ENCODE measurements at regions not wholly inside any gene's neighbourhood (a gene's known extent, or its start where the extent isn't known, plus 50 kb on each side); places are given as distances from the start of the nearest gene placed in this dataset.

DNA sequence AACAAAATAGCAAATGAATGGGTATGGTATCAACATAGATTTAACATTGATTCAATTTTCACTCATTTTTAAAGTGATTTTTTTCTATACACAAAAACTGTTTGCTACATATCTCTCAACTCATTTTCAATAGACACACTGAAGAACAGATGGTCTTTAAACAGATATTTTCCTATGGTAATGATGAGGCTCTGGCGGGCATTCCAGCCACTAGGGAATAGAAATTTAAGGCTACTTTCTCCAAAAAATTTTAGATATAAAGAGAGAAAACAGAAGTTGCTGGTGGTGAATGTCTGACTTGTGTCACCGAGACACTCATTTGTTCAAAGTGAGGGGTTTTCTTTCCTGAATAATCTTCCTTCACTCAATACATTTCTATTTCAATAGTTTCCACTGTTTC, 693.0 kb downstream of the ETS1 start:
- Histone ChIP-seq H3K9ac (ENCODE audit: low read depth, low read length) (no peak overlapping the region), H3K4me1 (ENCODE audit: insufficient read depth, low read length) (no peaks in the 10 kb centered on the region)

GRCh38 chr11:127890030-127890615, 697.2 kb downstream of the ETS1 start:
- Histone ChIP-seq H3K36me3 (ENCODE audit: insufficient read depth, low read length) (no peaks in the 10 kb centered on the region), H3K9me3 (ENCODE audit: control insufficient read depth, insufficient read depth, low read length) (no peaks in the 10 kb centered on the region), H3K4me1 (ENCODE audit: insufficient read depth, low read length) (no peaks in the 10 kb centered on the region), H3K9ac (ENCODE audit: low read depth, low read length) (no peak overlapping the region)

More for the DNA sequence above, 693.0 kb downstream of the ETS1 start:
- Histone ChIP-seq H3K9me3 (ENCODE audit: control insufficient read depth, insufficient read depth, low read length) (no peaks in the 10 kb centered on the region; the same call in 1 of the 2 replicates), H3K36me3 (ENCODE audit: insufficient read depth, low read length) (no peaks in the 10 kb centered on the region)

GRCh38 chr11:127888386-127888785, 699.0 kb downstream of the ETS1 start:
- Histone ChIP-seq H3K9ac (ENCODE audit: low read depth, low read length) (no peak overlapping the region), H3K9me3 (ENCODE audit: control insufficient read depth, insufficient read depth, low read length) (no peaks in the 10 kb centered on the region), H3K4me1 (ENCODE audit: insufficient read depth, low read length) (no peaks in the 10 kb centered on the region), H3K36me3 (ENCODE audit: insufficient read depth, low read length) (no peaks in the 10 kb centered on the region)

GRCh38 chr11:127875131-127875530, 712.2 kb downstream of the ETS1 start:
- H3K4me1 ChIP-seq (ENCODE audit: insufficient read depth, low read length) = no peaks in the 10 kb centered on the region
- no peak overlapping the region for H3K9ac ChIP-seq (ENCODE audit: low read depth, low read length)
- no peaks in the 10 kb centered on the region for H3K36me3 ChIP-seq (ENCODE audit: insufficient read depth, low read length)
- H3K9me3 ChIP-seq (ENCODE audit: control insufficient read depth, insufficient read depth, low read length) = no peaks in the 10 kb centered on the region

DNA sequence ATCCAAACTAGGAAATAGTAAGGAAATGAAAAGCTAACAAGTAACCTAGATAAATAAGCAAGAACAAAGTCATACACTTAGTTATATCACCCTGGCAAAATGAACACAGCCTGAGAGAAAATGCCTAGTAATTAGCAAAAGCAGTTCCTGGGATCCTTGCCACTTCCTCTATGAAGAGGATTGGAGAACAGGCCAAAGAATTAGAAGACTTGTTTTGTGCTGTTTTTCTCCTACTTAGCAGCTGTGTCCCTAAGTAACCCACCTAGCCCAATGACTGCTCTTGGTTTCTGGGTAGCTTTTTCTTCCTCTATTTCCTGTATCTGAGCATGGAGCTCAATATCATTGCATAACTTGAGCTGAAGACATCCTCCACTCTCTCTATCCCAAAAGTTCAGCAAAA, 713.9 kb downstream of the ETS1 start:
- Histone ChIP-seq H3K9ac (ENCODE audit: low read depth, low read length) (no peak overlapping the region), H3K36me3 (ENCODE audit: insufficient read depth, low read length) (no peaks in the 10 kb centered on the region), H3K9me3 (ENCODE audit: control insufficient read depth, insufficient read depth, low read length) (no peaks in the 10 kb centered on the region), H3K4me1 (ENCODE audit: insufficient read depth, low read length) (no peaks in the 10 kb centered on the region)

DNA sequence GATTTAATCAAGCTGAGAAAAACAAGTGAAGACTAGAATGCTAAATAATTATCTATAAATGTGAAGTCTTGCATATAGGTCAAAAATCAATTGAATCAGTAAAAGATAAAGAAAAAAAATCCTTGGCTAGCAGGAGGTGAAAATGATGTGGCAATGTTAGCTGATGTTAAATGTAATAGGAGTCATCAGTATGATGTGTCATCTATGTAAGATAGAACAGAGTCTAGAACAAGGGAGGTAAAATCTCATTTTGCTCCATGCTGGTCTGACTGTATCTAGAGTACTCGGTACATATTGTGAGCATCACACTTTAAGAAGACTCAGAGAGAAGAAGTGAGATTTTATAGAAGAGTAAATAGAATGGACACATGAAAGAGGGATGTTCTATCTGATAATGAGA, 721.2 kb downstream of the ETS1 start:
- no peaks in the 10 kb centered on the region for H3K4me1 ChIP-seq (ENCODE audit: insufficient read depth, low read length)

GRCh38 chr11:127864861-127865260, 722.5 kb downstream of the ETS1 start:
- Histone ChIP-seq H3K4me1 (ENCODE audit: insufficient read depth, low read length) (no peaks in the 10 kb centered on the region), H3K9ac (ENCODE audit: low read depth, low read length) (no peak overlapping the region), H3K36me3 (ENCODE audit: insufficient read depth, low read length) (no peaks in the 10 kb centered on the region), H3K9me3 (ENCODE audit: control insufficient read depth, insufficient read depth, low read length) (no peaks in the 10 kb centered on the region)

More for the DNA sequence above, 721.2 kb downstream of the ETS1 start:
- H3K9ac ChIP-seq (ENCODE audit: low read depth, low read length) = no peak overlapping the region
- H3K36me3 ChIP-seq (ENCODE audit: insufficient read depth, low read length) = no peaks in the 10 kb centered on the region
- no peaks in the 10 kb centered on the region for H3K9me3 ChIP-seq (ENCODE audit: control insufficient read depth, insufficient read depth, low read length)

DNA sequence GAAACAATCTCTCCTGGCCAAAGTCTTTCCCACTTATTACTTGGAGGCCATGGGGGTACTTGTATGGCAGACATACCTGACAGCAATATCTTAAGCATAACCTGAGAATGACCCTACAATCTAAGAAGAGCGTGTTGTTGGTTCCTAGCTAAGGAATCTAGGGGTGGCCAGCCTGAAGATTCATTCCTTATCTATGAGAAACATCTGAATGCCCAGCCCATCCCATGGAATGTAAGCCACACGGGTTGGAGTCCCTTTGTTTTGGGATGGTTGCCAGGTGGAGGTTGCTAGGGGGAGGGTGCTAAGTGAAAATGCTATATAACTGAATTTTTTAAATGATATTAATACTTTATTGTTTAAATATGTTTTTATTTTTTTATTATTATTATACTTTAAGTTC, 725.0 kb downstream of the ETS1 start:
- Histone ChIP-seq H3K36me3 (ENCODE audit: insufficient read depth, low read length) (no peaks in the 10 kb centered on the region), H3K4me1 (ENCODE audit: insufficient read depth, low read length) (no peaks in the 10 kb centered on the region), H3K9ac (ENCODE audit: low read depth, low read length) (no peak overlapping the region), H3K9me3 (ENCODE audit: control insufficient read depth, insufficient read depth, low read length) (no peaks in the 10 kb centered on the region)

- Histone ChIP-seq H3K4me1 (ENCODE audit: insufficient read depth, low read length) (no peaks in the 10 kb centered on the region), H3K9me3 (ENCODE audit: control insufficient read depth, insufficient read depth, low read length) (no peaks in the 10 kb centered on the region), H3K9ac (ENCODE audit: low read depth, low read length) (no peak overlapping the region), H3K36me3 (ENCODE audit: insufficient read depth, low read length) (no peaks in the 10 kb centered on the region)
Observed at GRCh38 chr11:127859941-127860354, 727.4 kb downstream of the ETS1 start.

- Histone ChIP-seq H3K9me3 (ENCODE audit: control insufficient read depth, insufficient read depth, low read length) (no peaks in the 10 kb centered on the region), H3K4me1 (ENCODE audit: insufficient read depth, low read length) (no peaks in the 10 kb centered on the region; the same call in 1 of the 2 replicates), H3K36me3 (ENCODE audit: insufficient read depth, low read length) (no peaks in the 10 kb centered on the region), H3K9ac (ENCODE audit: low read depth, low read length) (no peak overlapping the region)
Observed at GRCh38 chr11:127844876-127845275, 742.5 kb downstream of the ETS1 start.

GRCh38 chr11:127843483-127844396, 743.6 kb downstream of the ETS1 start:
- Histone ChIP-seq H3K4me1 (ENCODE audit: insufficient read depth, low read length) (no peaks in the 10 kb centered on the region; the same call in 1 of the 2 replicates), H3K9me3 (ENCODE audit: control insufficient read depth, insufficient read depth, low read length) (no peaks in the 10 kb centered on the region), H3K9ac (ENCODE audit: low read depth, low read length) (no peak overlapping the region), H3K36me3 (ENCODE audit: insufficient read depth, low read length) (no peaks in the 10 kb centered on the region)

- no peaks in the 10 kb centered on the region for H3K9me3 ChIP-seq (ENCODE audit: control insufficient read depth, insufficient read depth, low read length)
- no peaks in the 10 kb centered on the region for H3K36me3 ChIP-seq (ENCODE audit: insufficient read depth, low read length)
- no peaks in the 10 kb centered on the region for H3K4me1 ChIP-seq (ENCODE audit: insufficient read depth, low read length)
- no peak overlapping the region for H3K9ac ChIP-seq (ENCODE audit: low read depth, low read length)
Observed at GRCh38 chr11:127825183-127825582, 762.2 kb downstream of the ETS1 start.

GRCh38 chr11:127818625-127819024, 768.7 kb downstream of the ETS1 start:
- Histone ChIP-seq H3K9me3 (ENCODE audit: control insufficient read depth, insufficient read depth, low read length) (no peaks in the 10 kb centered on the region), H3K9ac (ENCODE audit: low read depth, low read length) (no peak overlapping the region), H3K4me1 (ENCODE audit: insufficient read depth, low read length) (peaks cover 11% of the 10 kb centered on the region), H3K36me3 (ENCODE audit: insufficient read depth, low read length) (no peaks in the 10 kb centered on the region)

- H3K4me1 ChIP-seq (ENCODE audit: insufficient read depth, low read length) = peaks cover 11% of the 10 kb centered on the region
- H3K9me3 ChIP-seq (ENCODE audit: control insufficient read depth, insufficient read depth, low read length) = no peaks in the 10 kb centered on the region
- no peaks in the 10 kb centered on the region for H3K36me3 ChIP-seq (ENCODE audit: insufficient read depth, low read length)
- H3K9ac ChIP-seq (ENCODE audit: low read depth, low read length) = no peak overlapping the region
Observed at GRCh38 chr11:127816962-127817361, 770.4 kb downstream of the ETS1 start.

DNA sequence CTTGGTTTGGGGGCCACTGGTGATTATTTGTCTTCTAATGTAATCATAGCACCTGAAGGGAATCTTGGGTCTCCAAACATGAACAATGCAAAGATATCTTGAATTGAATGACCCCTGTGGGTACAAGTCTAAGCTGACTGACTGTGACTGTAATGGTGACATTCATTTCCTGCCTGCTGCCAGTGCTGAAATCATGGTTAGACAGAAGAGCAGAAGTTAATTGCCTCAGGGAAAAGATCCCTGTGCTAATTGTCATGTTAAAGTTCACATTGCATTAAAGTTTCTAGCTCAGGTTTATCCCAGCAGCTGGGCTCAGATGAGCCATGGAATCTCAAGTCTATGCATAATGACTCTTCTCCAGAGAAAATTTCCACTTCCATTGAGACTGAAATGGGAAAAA, 772.0 kb downstream of the ETS1 start:
- Histone ChIP-seq H3K4me1 (ENCODE audit: insufficient read depth, low read length) (peaks cover 11% of the 10 kb centered on the region), H3K9ac (ENCODE audit: low read depth, low read length) (no peak overlapping the region), H3K36me3 (ENCODE audit: insufficient read depth, low read length) (no peaks in the 10 kb centered on the region), H3K9me3 (ENCODE audit: control insufficient read depth, insufficient read depth, low read length) (no peaks in the 10 kb centered on the region)

All from ES-I3 (cell line).